GM23338 (cell line): ENCODE measurements at regions not wholly inside any gene's neighbourhood (a gene's known extent, or its start where the extent isn't known, plus 50 kb on each side); places are given as distances from the start of the nearest gene placed in this dataset.
"Not testable (repeated sequence)": the region's sequence is repeated elsewhere in the genome, so short reads cannot be mapped to it uniquely, and the experiment has no call there.

ENCODE experiments used
- CREB1 ChIP-seq: fragments of 250-450 bp; sonication (Bioruptor Pico); IDR thresholded peaks from 2 replicates; pipeline ENCODE4 v1.5.0; 2020; ENCODE audit warnings: low read depth, mild to moderate bottlenecking, moderate library complexity
- EZH2 ChIP-seq: fragments of 200-600 bp; sonication (generic); IDR thresholded peaks from one replicate; pipeline ENCODE4 v1.8.0; 2017; ENCODE audit warnings: antibody characterized with exemption, mild to moderate bottlenecking, low read depth; ENCODE audit not compliant: unreplicated experiment
- EZH2phosphoT487 ChIP-seq: fragments of 200-600 bp; sonication (generic); IDR thresholded peaks from one replicate; pipeline ENCODE4 v1.8.1; 2018; ENCODE audit warnings: antibody characterized with exemption; ENCODE audit not compliant: unreplicated experiment
- JUNB ChIP-seq: IDR thresholded peaks from one replicate; pipeline ENCODE4 v1.6.1; 2016; ENCODE audit warnings: antibody characterized with exemption; ENCODE audit not compliant: unreplicated experiment
- POLR2AphosphoS5 ChIP-seq: IDR thresholded peaks from 2 replicates; pipeline ENCODE4 v1.6.1; 2016; ENCODE audit warnings: antibody characterized with exemption, low read depth
- ZNF331 ChIP-seq: fragments of 250-450 bp; sonication (Bioruptor Pico); IDR thresholded peaks from 2 replicates; pipeline ENCODE4 v1.5.0; 2020; ENCODE audit warnings: low read depth, mild to moderate bottlenecking, moderate library complexity
- TF ChIP-seq, protein P1 (sequence below), 2 experiments: fragments of 200-600 bp in 1 of 2; sonication (generic) in 1 of 2; conservative IDR thresholded peaks; 2 replicates each; pipeline versions ENCODE4 v1.5.1 to v1.6.1; 2016 to 2017; ENCODE audit warnings: antibody characterized with exemption in 2 of 2, low read depth in 2 of 2, mild to moderate bottlenecking in 2 of 2, moderate library complexity in 1 of 2
- TF ChIP-seq, protein P2 (sequence below): IDR thresholded peaks from one replicate; pipeline ENCODE4 v1.6.1; 2018; ENCODE audit warnings: antibody characterized with exemption; ENCODE audit not compliant: unreplicated experiment
- TF ChIP-seq, protein P3 (sequence below): fragments of 250-450 bp; sonication (Bioruptor Pico); IDR thresholded peaks from 2 replicates; pipeline ENCODE4 v1.5.0; 2020; ENCODE audit warnings: mild to moderate bottlenecking, moderate library complexity

DNA sequence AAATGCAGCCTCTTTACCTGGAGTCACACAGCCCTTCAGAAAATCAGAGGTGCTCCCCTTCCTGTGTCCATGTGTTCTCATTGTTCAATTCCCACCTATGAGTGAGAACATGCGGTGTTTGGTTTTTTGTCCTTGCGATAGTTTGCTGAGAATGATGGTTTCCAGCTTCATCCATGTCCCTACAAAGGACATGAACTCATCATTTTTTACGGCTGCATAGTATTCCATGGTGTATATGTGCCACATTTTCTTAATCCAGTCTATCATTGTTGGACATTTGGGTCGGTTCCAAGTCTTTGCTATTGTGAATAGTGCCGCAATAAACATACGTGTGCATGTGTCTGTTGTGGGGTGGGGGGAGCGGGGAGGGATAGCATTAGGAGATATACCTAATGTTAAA is 60.3 kb upstream of the CCL1 start:
- TF ChIP-seq, protein P1, sequence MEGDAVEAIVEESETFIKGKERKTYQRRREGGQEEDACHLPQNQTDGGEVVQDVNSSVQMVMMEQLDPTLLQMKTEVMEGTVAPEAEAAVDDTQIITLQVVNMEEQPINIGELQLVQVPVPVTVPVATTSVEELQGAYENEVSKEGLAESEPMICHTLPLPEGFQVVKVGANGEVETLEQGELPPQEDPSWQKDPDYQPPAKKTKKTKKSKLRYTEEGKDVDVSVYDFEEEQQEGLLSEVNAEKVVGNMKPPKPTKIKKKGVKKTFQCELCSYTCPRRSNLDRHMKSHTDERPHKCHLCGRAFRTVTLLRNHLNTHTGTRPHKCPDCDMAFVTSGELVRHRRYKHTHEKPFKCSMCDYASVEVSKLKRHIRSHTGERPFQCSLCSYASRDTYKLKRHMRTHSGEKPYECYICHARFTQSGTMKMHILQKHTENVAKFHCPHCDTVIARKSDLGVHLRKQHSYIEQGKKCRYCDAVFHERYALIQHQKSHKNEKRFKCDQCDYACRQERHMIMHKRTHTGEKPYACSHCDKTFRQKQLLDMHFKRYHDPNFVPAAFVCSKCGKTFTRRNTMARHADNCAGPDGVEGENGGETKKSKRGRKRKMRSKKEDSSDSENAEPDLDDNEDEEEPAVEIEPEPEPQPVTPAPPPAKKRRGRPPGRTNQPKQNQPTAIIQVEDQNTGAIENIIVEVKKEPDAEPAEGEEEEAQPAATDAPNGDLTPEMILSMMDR (conservative IDR thresholded peaks at IDR 0.05; ENCODE audit: low read depth in 2 of 2): not testable (repeated sequence)
- not testable (repeated sequence) for TF ChIP-seq EZH2; POLR2AphosphoS5; JUNB; EZH2phosphoT487; CREB1 (CRISPR knock-in tag); ZNF331 (CRISPR knock-in tag)
- TF ChIP-seq, protein P2, sequence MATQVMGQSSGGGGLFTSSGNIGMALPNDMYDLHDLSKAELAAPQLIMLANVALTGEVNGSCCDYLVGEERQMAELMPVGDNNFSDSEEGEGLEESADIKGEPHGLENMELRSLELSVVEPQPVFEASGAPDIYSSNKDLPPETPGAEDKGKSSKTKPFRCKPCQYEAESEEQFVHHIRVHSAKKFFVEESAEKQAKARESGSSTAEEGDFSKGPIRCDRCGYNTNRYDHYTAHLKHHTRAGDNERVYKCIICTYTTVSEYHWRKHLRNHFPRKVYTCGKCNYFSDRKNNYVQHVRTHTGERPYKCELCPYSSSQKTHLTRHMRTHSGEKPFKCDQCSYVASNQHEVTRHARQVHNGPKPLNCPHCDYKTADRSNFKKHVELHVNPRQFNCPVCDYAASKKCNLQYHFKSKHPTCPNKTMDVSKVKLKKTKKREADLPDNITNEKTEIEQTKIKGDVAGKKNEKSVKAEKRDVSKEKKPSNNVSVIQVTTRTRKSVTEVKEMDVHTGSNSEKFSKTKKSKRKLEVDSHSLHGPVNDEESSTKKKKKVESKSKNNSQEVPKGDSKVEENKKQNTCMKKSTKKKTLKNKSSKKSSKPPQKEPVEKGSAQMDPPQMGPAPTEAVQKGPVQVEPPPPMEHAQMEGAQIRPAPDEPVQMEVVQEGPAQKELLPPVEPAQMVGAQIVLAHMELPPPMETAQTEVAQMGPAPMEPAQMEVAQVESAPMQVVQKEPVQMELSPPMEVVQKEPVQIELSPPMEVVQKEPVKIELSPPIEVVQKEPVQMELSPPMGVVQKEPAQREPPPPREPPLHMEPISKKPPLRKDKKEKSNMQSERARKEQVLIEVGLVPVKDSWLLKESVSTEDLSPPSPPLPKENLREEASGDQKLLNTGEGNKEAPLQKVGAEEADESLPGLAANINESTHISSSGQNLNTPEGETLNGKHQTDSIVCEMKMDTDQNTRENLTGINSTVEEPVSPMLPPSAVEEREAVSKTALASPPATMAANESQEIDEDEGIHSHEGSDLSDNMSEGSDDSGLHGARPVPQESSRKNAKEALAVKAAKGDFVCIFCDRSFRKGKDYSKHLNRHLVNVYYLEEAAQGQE: not testable (repeated sequence)
- TF ChIP-seq, protein P3, sequence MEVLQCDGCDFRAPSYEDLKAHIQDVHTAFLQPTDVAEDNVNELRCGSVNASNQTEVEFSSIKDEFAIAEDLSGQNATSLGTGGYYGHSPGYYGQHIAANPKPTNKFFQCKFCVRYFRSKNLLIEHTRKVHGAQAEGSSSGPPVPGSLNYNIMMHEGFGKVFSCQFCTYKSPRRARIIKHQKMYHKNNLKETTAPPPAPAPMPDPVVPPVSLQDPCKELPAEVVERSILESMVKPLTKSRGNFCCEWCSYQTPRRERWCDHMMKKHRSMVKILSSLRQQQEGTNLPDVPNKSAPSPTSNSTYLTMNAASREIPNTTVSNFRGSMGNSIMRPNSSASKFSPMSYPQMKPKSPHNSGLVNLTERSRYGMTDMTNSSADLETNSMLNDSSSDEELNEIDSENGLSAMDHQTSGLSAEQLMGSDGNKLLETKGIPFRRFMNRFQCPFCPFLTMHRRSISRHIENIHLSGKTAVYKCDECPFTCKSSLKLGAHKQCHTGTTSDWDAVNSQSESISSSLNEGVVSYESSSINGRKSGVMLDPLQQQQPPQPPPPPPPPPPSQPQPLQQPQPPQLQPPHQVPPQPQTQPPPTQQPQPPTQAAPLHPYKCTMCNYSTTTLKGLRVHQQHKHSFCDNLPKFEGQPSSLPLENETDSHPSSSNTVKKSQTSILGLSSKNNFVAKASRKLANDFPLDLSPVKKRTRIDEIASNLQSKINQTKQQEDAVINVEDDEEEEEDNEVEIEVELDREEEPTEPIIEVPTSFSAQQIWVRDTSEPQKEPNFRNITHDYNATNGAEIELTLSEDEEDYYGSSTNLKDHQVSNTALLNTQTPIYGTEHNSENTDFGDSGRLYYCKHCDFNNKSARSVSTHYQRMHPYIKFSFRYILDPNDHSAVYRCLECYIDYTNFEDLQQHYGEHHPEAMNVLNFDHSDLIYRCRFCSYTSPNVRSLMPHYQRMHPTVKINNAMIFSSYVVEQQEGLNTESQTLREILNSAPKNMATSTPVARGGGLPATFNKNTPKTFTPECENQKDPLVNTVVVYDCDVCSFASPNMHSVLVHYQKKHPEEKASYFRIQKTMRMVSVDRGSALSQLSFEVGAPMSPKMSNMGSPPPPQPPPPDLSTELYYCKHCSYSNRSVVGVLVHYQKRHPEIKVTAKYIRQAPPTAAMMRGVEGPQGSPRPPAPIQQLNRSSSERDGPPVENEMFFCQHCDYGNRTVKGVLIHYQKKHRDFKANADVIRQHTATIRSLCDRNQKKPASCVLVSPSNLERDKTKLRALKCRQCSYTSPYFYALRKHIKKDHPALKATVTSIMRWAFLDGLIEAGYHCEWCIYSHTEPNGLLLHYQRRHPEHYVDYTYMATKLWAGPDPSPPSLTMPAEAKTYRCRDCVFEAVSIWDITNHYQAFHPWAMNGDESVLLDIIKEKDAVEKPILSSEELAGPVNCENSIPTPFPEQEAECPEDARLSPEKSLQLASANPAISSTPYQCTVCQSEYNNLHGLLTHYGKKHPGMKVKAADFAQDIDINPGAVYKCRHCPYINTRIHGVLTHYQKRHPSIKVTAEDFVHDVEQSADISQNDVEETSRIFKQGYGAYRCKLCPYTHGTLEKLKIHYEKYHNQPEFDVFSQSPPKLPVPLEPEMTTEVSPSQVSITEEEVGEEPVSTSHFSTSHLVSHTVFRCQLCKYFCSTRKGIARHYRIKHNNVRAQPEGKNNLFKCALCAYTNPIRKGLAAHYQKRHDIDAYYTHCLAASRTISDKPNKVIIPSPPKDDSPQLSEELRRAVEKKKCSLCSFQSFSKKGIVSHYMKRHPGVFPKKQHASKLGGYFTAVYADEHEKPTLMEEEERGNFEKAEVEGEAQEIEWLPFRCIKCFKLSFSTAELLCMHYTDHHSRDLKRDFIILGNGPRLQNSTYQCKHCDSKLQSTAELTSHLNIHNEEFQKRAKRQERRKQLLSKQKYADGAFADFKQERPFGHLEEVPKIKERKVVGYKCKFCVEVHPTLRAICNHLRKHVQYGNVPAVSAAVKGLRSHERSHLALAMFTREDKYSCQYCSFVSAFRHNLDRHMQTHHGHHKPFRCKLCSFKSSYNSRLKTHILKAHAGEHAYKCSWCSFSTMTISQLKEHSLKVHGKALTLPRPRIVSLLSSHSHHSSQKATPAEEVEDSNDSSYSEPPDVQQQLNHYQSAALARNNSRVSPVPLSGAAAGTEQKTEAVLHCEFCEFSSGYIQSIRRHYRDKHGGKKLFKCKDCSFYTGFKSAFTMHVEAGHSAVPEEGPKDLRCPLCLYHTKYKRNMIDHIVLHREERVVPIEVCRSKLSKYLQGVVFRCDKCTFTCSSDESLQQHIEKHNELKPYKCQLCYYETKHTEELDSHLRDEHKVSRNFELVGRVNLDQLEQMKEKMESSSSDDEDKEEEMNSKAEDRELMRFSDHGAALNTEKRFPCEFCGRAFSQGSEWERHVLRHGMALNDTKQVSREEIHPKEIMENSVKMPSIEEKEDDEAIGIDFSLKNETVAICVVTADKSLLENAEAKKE (CRISPR knock-in tag): not testable (repeated sequence)
